ENCODE measurements at regions not wholly inside any gene's neighbourhood (a gene's known extent, or its start where the extent isn't known, plus 50 kb on each side); places are given as distances from the start of the nearest gene placed in this dataset.

DNA sequence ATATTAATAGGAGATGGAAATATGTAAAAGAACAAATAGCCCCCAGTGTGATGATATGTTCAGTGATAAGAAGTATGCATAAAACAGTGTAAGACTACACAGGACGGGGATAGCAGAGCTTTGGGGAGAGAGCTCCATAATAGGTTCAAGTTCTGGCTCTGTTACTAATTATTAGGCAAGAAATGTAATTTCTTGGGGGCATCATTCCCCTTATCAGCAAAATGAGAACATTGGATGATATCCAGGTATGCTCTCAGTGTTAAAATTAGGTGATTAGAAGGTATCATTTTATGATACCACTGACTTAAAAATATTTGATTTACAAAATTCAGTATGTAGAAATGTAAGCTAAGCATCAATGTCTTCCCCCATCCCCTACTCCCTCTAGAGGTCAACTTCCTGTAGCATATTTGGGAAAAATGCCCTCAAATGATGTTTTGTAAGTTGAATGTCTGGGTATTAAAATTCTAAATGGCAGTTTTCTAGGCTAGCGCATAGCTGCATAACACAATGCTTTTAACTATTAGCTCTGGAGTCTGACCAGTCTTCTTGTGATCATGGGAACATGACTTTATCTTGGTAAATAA is 585.7 kb upstream of the CAMK1G start:
- Histone ChIP-seq H3K4me2 (ENCODE audit: low read depth, low read length) (no peak overlapping the region), H3F3A (ENCODE audit: insufficient read depth, low read length) (no peaks in the 10 kb centered on the region), H4K20me1 (ENCODE audit: insufficient read depth, low read length) (no peaks in the 10 kb centered on the region), H3K4me1 (ENCODE audit: low read length) (no peaks in the 10 kb centered on the region), H3K36me3 (replicated peaks; ENCODE audit: insufficient read depth, low read length) (no peaks in the 10 kb centered on the region), H3K9ac (ENCODE audit: low read length) (no peak overlapping the region), H3K27me3 (replicated peaks; ENCODE audit: insufficient read depth, low read length) (no peaks in the 10 kb centered on the region), H3K9me2 (replicated peaks; ENCODE audit: insufficient read depth, low read length) (no peaks in the 10 kb centered on the region), H3K4me3 (ENCODE audit: low read length) (no peak overlapping the region), H3K9me3 (replicated peaks; ENCODE audit: insufficient read depth, low read length) (no peaks in the 10 kb centered on the region), H3K27ac (ENCODE audit: low read length) (no peak overlapping the region), H3K79me2 (ENCODE audit: low read length) (no peaks in the 10 kb centered on the region), H2AFZ (ENCODE audit: low read length) (no peak overlapping the region)
- no peak for DNase-seq
- TF ChIP-seq, protein P1, sequence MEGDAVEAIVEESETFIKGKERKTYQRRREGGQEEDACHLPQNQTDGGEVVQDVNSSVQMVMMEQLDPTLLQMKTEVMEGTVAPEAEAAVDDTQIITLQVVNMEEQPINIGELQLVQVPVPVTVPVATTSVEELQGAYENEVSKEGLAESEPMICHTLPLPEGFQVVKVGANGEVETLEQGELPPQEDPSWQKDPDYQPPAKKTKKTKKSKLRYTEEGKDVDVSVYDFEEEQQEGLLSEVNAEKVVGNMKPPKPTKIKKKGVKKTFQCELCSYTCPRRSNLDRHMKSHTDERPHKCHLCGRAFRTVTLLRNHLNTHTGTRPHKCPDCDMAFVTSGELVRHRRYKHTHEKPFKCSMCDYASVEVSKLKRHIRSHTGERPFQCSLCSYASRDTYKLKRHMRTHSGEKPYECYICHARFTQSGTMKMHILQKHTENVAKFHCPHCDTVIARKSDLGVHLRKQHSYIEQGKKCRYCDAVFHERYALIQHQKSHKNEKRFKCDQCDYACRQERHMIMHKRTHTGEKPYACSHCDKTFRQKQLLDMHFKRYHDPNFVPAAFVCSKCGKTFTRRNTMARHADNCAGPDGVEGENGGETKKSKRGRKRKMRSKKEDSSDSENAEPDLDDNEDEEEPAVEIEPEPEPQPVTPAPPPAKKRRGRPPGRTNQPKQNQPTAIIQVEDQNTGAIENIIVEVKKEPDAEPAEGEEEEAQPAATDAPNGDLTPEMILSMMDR (IDR thresholded peaks at IDR 0.05; ENCODE audit: low read length): peak; percentile 39
- TF ChIP-seq EZH2phosphoT487 (IDR thresholded peaks at IDR 0.05; ENCODE audit: low read length): no peak
- TF ChIP-seq EZH2 (optimal IDR thresholded peaks at IDR 0.05; ENCODE audit: low read depth, low read length): no peak

DNA sequence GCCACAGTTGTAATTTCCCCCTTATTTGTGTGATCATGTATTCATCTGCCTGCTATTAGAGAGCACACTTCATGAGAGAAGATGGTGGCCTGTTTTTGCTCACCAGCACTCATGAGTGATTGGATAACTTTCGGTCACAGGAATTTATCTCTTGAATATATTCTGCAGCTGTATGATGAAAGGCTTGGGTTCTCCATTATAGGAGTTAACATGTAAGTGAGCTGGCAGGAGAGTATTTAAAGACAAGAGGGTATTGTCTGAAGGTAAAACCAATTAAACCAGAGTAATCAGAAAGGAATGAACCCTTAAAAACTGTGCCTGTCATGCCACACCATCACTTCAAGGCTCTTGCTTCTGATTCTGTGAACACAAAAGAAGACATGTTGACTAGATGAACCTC is 574.9 kb upstream of the CAMK1G start:
- Histone ChIP-seq H3K9ac (ENCODE audit: low read length) (no peak overlapping the region), H4K20me1 (ENCODE audit: insufficient read depth, low read length) (no peaks in the 10 kb centered on the region), H3K27ac (ENCODE audit: low read length) (no peak overlapping the region), H3K27me3 (replicated peaks; ENCODE audit: insufficient read depth, low read length) (no peaks in the 10 kb centered on the region), H2AFZ (ENCODE audit: low read length) (no peak overlapping the region), H3K4me1 (ENCODE audit: low read length) (no peaks in the 10 kb centered on the region), H3K79me2 (ENCODE audit: low read length) (no peaks in the 10 kb centered on the region), H3F3A (ENCODE audit: insufficient read depth, low read length) (no peaks in the 10 kb centered on the region), H3K9me2 (replicated peaks; ENCODE audit: insufficient read depth, low read length) (no peaks in the 10 kb centered on the region), H3K9me3 (replicated peaks; ENCODE audit: insufficient read depth, low read length) (no peaks in the 10 kb centered on the region), H3K4me3 (ENCODE audit: low read length) (no peak overlapping the region), H3K36me3 (replicated peaks; ENCODE audit: insufficient read depth, low read length) (no peaks in the 10 kb centered on the region), H3K4me2 (ENCODE audit: low read depth, low read length) (no peak overlapping the region)
- TF ChIP-seq EZH2 (optimal IDR thresholded peaks at IDR 0.05; ENCODE audit: low read depth, low read length) (no peak), EZH2phosphoT487 (IDR thresholded peaks at IDR 0.05; ENCODE audit: low read length) (no peak)
- TF ChIP-seq, protein P1 (IDR thresholded peaks at IDR 0.05; ENCODE audit: low read length): no peak
- DNase-seq: no peak

DNA sequence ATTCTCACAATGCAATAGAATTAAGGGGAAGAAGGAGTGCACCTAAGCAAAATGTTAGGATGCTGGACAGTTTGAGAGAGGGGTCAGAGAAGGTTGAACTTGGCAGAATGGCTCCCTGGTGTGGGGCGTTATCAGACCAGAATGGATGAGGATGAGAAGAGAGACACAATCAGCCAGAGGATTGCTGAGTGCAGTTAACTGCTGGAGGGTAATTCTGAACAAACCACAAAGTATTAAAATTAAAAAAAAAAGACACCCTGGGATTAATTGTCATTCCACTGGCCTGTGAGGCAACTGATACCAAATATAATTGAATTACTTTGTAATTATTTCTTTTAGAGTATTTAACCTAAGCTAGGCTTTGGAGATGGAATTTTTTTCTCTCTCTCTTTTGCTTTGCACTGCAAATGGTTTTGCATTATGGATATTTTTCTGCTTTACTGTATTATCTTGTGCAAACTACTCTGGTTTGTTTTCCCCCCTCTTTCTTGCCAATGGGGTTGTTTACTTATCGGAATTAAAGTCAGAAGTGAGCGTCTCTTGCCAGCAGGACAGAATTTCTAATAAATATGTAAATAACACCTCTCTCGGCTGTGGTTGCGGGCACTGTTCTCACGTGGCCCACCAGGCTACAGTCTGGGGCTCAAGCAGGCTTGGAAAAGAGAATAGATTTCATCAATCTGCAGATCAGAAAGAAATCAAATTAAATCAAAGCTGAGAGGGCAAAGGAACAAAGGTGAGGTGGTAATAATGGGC is 572.9 kb upstream of the CAMK1G start:
- Histone ChIP-seq H3K27ac (ENCODE audit: low read length) (no peak overlapping the region), H3K9me3 (replicated peaks; ENCODE audit: insufficient read depth, low read length) (no peaks in the 10 kb centered on the region), H3K4me1 (ENCODE audit: low read length) (no peaks in the 10 kb centered on the region), H3K79me2 (ENCODE audit: low read length) (no peaks in the 10 kb centered on the region), H3K4me2 (ENCODE audit: low read depth, low read length) (no peak overlapping the region), H3K36me3 (replicated peaks; ENCODE audit: insufficient read depth, low read length) (no peaks in the 10 kb centered on the region), H4K20me1 (ENCODE audit: insufficient read depth, low read length) (no peaks in the 10 kb centered on the region), H3F3A (ENCODE audit: insufficient read depth, low read length) (no peaks in the 10 kb centered on the region), H2AFZ (ENCODE audit: low read length) (no peak overlapping the region), H3K9ac (ENCODE audit: low read length) (no peak overlapping the region), H3K4me3 (ENCODE audit: low read length) (no peak overlapping the region), H3K27me3 (replicated peaks; ENCODE audit: insufficient read depth, low read length) (no peaks in the 10 kb centered on the region), H3K9me2 (replicated peaks; ENCODE audit: insufficient read depth, low read length) (no peaks in the 10 kb centered on the region)
- DNase-seq: no peak
- TF ChIP-seq EZH2phosphoT487 (IDR thresholded peaks at IDR 0.05; ENCODE audit: low read length) (no peak), EZH2 (optimal IDR thresholded peaks at IDR 0.05; ENCODE audit: low read depth, low read length) (no peak)
- TF ChIP-seq, protein P1 (IDR thresholded peaks at IDR 0.05; ENCODE audit: low read length): no peak

Measured in MM.1S (cell line).